Ecto neural progenitor cell (in vitro differentiated cells): ENCODE measurements at regions not wholly inside any gene's neighbourhood (a gene's known extent, or its start where the extent isn't known, plus 50 kb on each side); places are given as distances from the start of the nearest gene placed in this dataset.
"Not testable (repeated sequence)": the region's sequence is repeated elsewhere in the genome, so short reads cannot be mapped to it uniquely, and the experiment has no call there.

Experiments used
- DNase-seq: peaks from one replicate; pipeline ENCODE4 v3.0.0-alpha.2; 2018; ENCODE audit warnings: low spot score

DNA sequence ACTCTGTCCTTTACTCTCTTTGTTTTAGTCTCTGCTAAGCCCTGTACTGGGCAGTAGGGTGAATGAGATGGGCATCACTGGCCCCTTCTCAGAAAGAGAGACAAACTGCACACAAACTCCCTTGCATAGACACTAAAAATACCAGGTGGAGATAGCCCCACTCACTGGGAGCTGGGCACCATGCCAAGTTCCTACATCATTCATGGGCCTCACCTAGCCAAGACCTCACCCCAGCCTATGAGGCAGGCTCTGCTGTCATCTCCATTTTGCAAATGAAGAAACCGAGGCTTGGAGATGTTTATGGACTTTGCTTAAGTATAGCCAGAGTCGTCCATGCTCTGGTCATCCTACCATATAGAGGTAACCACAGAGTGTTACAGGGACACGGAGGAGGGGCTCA lies 499.8 kb upstream of the CDH11 start:
- DNase-seq, result no peak

DNA sequence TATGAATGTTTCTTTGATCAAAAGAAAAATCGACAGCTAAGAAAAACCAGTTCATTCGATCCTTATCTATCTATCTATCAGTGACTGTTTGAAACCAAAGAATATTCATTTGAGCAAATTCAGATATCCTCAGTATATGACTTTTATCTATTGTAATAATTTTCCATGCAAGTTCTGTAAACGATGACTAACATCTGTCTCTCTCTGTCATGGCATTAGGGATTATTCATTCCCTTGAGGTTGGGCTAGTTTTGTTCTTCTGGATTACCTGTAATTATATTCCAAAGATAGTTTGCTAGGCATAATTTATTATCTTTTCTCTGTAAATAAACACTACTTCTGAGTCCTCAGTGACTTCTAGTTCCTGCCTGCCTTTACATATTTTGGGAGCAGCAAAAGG lies 497.7 kb upstream of the CDH11 start:
- no peak for DNase-seq

DNA sequence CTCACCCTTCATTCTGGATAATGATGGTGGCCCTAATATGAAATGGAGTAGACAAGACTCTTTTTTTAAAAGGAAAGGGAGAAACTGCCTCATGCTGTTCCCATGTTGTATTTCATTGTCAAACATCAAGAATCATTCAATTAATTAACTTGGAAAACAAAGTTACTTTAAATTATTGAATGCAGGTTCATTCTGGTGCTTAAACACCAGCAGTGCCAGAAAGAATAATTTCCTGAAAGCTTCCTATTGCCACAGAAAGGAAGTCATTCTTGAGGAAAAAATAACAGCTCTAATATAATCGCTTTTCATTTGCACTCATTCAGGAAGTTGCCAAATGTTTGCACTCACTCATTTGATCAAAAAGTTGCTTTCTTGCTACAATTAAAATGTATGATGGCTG lies 497.1 kb upstream of the CDH11 start:
- DNase-seq, result no peak

DNA sequence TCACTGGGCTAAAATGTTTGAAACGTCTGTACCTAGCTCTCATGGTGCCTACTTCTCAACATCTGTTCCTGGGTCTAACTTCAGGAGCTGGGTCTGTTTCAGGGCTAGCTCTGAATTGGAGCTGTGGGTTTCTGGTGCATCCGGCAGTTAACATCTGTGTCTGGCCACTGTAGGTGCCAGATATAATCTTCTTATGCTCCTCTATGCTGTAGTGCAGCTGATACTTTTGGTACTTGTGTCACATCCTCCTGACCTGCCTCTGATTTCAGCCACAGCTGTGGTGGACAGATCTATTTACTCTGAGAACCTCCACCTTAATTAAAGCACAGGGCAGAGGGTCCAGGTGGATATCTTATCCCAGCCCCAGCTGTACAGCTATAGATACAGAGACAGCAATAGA lies 496.5 kb upstream of the CDH11 start:
- DNase-seq, result no peak

DNA sequence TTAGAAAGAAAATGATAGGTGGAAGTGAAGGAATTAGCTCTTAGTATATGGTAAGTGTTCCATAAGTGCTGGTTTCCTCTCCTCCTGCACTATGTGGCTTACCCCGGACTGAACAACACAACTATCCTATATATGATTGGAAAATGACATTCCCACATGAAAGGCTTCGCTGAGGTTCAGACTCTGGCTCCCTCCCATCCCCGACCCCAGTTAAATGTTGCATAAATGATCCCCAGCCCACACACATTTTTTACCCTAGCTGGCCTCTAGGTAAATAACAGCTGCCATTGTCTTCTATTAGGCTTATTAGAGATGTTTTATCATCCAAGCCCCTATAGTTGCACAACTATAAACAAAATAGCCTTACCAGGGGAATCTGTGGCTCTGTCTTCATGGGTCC lies 495.6 kb upstream of the CDH11 start:
- no peak for DNase-seq

DNA sequence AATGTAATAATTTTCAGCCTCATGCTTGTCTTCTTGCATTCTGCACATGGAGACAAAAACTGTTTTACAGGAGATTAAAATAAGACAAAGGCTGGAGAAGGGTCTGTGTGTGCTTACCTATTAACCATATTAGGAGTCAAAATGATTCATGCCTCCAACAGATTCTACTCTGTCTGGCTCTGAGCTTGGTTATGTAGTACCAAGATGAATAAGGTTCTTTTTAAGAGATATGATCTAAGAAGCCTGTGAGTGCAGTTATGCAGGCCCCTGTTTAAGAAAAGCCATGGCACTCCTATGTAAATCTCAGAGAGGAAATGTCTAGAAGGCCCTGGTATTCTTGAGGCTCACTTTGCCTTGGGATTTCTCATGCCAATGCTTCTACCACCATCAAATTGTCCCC lies 486.6 kb upstream of the CDH11 start:
- no peak for DNase-seq

DNA sequence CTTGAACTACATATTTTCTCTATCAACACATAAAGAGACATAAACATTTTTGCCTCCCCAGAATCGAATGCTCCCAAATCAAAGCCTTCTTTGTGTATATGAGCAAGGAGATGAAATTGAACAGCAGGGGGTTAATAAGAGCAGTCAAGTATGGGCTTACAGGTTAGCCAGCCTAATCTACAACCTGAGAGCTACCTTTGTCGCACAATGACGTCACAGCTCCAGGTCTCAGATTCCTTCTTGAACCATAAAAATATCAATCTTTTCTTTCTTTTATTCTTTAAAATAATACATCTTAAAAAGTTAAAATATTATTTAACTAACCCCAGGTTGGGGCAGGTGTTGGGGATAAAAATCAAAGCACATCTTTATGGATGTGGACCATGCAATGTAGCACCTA lies 482.9 kb upstream of the CDH11 start:
- no peak for DNase-seq

DNA sequence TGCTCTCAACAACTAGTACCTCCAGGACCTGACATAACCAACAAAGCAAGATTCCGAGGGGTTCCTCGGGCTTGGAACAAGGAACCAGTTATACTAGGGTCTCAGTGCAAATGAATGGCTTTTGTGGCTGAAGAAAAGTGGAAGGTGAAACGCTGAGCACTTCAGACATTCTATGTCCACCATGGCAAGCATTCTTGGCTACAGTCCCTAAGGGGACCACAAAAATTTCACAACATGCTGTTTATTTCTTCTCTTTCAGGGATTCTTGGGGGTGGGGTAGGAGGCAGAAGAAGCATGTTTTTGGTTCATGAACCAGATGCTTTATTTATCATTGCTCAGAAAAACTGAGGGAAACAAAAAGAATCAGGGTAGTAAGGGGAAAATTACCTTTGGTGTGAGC lies 479.9 kb upstream of the CDH11 start:
- no peak for DNase-seq

DNA sequence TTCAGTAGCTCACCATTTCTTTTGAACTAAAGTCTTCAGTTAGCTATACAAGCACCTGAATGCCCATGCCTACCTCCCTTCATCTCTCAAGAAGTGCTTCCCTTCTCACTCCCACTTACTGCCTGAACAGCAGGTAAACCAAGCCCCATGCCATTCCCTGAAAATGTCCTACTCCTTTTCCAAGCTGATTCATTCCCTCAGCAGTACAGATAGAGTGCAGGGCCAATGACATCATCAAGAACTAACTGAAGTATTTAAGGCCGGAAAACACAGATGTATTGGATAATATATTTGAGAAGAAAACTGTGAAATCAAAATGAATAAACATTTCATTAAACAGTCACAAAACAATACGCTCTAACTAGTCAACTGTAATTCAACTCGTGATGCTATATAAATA lies 478.8 kb upstream of the CDH11 start:
- DNase-seq, result no peak

DNA sequence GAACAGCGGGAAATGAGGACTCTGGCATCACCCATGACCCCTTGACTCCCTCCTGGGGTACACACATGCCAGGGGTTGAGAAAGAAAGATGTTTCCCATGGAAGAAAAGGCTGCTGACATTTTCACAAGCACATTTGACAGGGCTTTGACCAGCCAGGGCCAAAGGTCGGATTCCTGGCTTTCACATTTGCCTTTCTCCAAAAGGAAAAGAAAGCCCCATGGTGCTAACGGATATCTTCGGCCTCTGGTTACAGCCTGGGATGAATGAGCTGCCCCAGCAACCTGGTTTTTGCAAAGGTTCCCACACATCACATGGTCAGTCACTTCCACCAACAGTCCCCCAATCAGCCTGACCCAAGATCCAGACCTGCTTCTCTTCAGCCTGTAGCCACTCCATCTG lies 478.2 kb upstream of the CDH11 start:
- DNase-seq, result peak; percentile 73

DNA sequence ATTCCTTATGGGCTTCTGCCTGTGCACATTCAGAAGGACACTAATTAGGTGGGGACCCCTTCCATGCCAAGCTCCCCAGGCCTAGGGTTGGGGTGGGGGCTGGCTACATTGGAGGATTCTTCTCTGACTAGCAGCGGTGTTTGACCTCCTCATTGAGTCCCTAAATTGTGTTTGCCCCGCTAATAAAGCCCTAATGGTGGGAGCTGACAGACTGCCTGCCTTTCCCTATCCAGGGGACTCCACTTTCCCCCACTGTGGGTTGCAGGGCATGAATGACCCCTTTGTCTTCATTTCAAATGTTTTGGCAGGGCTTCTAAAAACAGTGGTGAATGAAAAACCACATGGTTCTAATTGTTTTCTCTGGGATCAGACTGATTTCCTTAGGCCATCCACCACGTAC lies 476.8 kb upstream of the CDH11 start:
- peak; percentile 54 for DNase-seq

DNA sequence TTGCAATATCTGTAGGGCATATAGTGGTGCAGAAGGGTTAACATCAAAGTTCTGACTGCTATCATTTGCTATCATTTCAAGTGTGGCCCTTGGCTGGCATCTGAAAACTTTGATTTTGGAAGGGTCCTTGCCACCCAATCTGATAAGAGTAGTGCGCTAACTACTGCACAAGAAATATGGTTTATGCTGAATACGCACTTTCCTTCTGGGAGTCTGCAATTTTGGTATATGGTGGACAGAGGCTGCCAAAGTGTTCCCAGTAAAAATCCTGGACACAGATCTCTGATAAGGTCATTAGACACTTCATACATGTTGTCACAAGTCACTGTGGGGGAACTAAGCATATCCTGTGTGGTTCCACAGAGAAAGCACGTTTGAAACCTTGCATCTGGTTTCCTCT lies 461.6 kb upstream of the CDH11 start:
- DNase-seq, result no peak

DNA sequence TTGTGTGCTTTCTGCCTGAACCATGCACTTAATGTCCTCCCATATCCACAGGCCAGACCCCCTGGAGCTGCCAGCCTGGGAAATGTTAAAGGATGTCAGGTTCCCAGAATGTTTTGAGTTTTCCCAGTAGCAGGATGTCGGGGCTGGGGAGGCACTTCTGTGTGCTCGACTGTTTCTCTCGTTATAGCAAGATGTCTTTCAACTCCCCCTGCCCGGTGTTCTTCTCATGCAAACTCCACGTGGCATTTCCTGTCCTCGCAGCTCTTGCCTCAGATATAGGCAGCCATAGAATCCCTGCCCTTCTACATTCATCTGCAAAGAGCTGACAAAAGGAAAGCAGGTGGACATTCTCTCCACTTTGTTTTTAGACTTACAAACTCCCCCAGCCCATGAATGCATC lies 457.2 kb upstream of the CDH11 start:
- no peak for DNase-seq

DNA sequence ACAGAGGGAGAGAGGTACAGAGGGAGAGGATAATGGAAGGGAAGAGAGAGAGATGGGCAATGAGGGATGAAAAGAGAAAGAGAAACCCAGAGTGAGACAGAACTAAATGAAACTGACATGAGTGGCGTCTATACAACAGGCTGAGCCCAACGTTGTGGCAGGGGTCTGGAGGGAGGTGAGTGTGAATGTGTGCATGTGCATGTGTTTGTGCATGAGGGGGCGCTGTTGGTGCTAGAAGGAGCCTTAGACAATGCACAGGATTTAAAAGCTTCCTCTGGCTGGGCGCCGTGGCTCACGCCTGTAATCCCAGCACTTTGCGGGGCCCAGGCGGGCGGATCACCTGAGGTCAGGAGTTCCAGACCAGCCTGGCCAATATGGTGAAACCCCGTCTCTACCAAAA lies 454.8 kb upstream of the CDH11 start:
- DNase-seq, result peak; percentile 54

DNA sequence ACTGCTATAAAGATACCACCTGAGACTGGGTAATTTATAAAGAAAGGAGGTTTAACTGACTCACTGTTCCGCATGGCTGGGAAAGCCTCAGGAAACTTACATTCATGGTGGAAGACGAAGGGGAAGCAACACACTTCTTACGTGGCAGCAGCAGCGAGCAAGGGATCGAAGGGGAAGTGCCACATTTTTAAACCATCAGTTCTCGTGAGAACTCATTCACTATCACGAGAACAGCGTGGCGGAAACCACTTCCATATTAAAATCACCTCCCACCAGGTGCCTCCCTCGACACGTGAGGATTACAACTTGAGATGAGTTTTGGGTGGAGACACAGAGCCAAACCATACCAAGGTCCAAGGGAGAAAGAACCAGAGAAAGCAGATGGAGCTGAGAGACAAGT lies 454.3 kb upstream of the CDH11 start:
- DNase-seq, result no peak

DNA sequence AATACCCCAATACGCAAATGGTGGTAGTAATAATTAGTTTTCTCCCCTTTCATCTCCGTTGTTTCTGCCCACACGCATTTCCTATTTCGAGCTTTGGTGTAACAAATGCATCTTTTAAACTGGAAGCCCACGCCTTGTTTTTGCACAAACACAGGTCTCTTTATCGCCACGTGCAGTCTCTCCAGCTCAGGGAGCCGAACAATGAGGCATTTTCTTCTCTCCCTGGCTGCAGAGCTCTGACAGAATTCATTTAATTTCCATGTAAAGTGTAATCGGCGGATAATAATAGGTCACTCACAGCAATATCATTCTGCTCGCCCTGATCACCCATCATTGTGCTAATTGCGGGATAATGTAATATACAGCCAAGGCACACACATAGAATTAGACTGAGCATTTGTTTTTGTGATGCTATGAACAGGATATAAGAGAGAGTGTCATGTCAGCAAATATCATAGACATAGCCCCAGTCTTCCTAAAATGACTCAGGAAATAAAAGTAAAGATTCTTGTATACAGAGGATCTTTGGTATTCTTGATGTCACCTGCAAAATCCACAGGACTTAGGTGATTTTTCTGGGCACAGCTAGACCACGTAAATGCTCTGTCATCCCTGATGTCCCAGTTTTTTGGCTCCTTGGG lies 452.6 kb upstream of the CDH11 start:
- DNase-seq, result no peak

DNA sequence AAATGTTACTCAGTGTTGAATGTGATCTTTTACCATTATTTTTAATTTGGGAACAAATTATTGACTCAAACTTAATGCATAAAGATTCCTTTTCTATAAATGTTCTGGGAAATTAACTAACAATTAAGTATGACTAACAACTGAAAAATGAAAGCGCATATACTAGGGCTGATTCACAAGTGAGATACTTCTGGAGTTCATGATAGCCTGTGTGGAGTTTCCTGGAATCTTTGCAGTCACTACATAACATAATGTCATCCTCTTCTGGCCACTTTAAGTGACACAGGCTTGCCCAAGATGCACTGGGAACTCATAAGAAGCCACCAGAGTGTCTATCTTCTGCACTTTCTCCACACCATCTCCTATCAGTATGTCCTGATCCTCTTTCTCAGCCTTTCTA lies 450.3 kb upstream of the CDH11 start:
- DNase-seq, result no peak

DNA sequence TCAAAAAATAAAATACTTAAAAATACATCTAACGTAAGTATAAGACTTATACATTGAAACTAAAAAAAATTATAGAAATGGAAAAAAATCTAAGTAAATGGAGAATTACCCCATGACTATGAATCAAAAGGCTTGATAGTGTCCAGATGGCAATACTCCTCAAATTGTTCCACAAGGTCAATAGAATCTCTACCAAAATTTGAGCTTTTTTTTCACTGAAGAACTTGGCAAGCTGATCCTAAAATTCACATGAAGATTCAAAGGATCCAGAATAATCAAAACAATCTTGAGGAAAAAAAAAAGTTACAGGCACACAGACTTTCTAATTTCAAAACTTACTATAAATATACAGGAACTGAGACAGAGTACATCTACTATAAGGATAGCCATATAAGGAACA lies 448.4 kb upstream of the CDH11 start:
- no peak for DNase-seq

DNA sequence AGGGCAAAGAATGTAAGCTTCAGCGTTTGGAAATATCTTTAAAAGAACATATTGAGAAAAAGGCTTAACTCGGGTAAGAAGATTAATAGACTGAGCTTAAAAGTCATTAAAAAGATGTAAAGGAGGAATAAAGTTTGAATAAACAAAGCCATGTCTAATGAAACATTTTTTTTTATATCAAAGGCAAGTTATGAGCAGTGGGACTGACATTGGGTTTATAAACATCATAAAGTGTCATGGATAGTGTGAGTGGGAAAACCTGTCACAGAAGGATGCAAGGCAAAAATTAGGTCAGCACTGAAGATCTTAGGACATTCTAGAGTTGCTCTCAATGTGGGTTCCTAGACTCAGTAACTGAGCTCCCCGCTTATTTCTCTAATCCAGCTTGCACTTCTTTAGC lies 438.0 kb upstream of the CDH11 start:
- no peak for DNase-seq

DNA sequence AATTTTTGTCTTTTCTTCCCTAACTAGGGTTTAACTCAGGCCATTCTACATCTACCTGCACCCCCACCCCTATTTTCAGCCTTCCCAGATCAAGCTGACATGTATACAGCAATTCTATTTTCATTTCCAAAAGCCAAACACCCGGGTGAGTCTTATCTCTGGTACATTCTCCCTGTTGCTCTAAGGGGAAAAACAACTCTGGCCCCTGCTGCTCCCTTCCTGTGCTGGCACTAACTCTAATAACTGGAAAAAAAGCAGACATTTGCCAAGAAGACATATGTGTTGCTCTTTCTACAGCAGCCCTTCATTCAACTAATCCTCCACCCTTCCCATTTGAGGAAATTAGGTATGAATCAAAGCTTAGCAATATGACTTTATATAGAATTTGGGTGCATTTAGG lies 427.8 kb upstream of the CDH11 start:
- not testable (repeated sequence) for DNase-seq

DNA sequence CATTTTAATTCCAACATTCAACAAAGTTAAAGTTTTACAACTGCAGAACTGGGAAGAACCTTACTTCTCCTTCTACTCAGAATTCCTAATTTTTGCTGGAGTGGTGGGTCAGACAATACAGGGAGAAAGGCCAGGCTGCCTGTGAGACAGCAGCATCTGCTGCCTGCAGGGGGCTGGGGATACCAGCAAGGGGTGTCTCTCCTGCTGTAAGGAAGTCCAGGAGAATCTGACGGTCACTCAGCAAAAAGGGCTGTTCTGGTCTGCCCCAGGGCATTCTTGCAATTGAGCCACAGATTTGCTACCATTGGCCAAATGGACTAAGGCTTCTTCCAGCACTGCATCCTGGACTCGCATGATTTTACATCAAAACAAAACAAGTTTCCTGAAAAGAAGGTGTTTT lies 426.6 kb upstream of the CDH11 start:
- DNase-seq, result peak; percentile 52

DNA sequence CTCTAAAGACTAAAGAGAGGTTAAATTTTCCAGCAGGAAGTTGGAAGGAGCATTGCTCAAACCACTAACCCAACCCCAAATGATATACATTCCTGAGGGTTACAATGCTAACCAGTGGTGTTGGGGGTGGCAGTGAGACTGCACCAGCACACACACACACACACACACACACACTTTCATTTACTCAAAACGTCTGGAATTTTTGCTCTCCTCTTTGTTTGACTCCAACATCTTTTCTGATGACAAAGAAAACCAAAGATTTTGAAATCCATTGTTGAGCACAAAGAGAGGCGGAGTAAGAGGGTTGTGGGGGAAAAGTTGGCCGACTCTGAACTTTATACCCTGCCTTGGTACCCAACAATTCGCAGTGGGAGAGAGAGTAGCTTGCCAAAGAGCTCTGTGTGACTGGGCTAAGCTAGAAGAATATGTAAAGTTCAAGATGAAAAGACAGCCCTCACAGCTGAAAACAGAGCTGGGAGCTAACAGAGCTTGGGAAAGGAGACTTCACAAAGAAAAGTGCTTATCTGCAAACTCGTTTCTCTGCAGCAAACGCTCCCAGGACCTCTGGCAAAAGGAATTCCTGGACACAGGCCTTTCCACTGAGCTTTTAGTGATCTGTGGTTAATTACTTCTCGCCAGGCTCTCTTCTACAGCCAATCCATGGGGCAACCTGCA lies 426.0 kb upstream of the CDH11 start:
- DNase-seq, result no peak

DNA sequence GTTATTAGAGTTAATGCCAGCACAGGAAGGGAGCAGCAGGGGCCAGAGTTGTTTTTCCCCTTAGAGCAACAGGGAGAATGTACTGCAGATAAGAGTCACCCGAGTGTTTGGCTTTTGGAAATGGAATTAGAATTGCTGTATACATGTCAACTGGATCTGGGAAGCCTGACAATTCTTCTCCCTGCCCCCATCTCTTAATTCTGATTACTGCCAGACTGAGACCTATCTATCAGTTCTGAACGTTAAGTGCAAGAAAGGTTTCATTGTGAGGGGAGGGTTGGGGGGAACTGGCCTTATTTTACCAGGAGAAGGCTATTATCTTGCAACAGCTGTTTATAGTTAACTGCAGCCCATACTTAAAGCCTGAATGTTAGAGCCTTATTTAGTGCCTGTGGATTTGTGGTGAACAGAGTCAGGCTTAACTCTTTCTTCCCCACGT lies 424.5 kb upstream of the CDH11 start:
- no peak for DNase-seq

DNA sequence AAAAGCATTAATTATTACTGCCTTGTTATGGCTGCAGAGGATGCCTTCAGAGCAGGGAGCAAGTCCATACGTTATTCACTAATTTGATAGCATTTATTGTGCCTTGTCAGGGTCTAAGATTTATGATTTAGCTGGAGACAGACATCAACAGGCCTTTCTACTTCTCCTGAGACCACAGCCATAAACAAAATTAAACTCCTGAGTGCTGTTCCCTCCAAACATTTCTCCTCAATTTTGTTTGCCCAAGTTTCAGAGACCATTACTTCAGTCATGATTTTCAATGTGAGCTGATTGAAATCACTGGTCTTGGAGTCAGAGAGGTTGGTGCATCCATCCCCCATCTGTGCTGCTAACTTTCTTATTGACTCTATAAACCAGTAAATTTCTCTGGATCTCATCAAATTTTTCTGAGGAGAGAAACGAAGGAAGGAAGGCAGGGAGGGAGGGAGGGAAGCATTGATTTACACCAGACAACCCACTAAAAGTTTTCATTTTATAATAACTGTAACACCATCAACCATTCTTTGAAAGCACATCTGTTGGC lies 423.6 kb upstream of the CDH11 start:
- no peak for DNase-seq
